Skeletal muscle satellite cell (primary cell): ENCODE measurements at regions not wholly inside any gene's neighbourhood (a gene's known extent, or its start where the extent isn't known, plus 50 kb on each side); places are given as distances from the start of the nearest gene placed in this dataset.

Experiments
- H3K27me3 ChIP-seq: 2 replicates; pipeline ENCODE4 v1.7.0; 2013; ENCODE audit warnings: low read length; ENCODE audit not compliant: control insufficient read depth, insufficient read depth
- H3K36me3 ChIP-seq: 2 replicates; pipeline ENCODE4 v1.7.0; 2013; ENCODE audit warnings: mild to moderate bottlenecking, control low read depth, low read length; ENCODE audit not compliant: insufficient read depth
- H3K4me1 ChIP-seq: 2 replicates; pipeline ENCODE4 v1.7.0; 2013; ENCODE audit warnings: low read length; ENCODE audit not compliant: control insufficient read depth, insufficient read depth
- H3K4me2 ChIP-seq: 2 replicates; pipeline ENCODE4 v1.7.0; 2013; ENCODE audit warnings: mild to moderate bottlenecking, low read length
- H3K4me3 ChIP-seq: 2 replicates; pipeline ENCODE4 v1.7.0; 2013; ENCODE audit warnings: low read length
- H3K9ac ChIP-seq: 2 replicates; pipeline ENCODE4 v1.7.0; 2013; ENCODE audit warnings: mild to moderate bottlenecking, low read depth, low read length, moderate library complexity
- H3K9me3 ChIP-seq: replicated peaks from 2 replicates; pipeline ENCODE4 v1.7.0; 2013; ENCODE audit warnings: mild to moderate bottlenecking, control low read depth, low read length

DNA sequence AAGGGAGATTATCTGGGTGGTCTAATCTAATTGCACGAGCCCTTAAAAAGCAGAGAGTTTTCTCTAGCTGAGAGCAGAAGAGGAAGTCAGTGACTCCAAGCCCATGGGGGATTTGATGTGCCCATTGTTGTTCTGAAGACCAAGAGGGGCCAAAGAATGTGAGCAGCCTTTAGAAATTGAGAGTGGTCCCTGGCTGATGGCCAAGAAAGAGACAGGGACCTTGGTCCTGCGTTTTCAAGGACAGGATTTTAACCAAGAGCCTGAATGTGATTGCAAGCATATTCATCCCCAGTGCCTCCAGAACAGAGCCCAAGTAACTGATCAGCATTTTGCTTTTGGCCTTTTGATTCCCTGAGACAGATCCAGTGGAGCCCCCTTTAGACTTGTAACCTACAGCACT lies 1353.9 kb downstream of the AACS start:
- Histone ChIP-seq H3K36me3 (no peaks in the 10 kb centered on the region), H3K9ac (no peak overlapping the region), H3K4me1 (no peaks in the 10 kb centered on the region), H3K4me2 (no peak overlapping the region), H3K27me3 (no peaks in the 10 kb centered on the region), H3K9me3 (no peaks in the 10 kb centered on the region), H3K4me3 (no peak overlapping the region)

DNA sequence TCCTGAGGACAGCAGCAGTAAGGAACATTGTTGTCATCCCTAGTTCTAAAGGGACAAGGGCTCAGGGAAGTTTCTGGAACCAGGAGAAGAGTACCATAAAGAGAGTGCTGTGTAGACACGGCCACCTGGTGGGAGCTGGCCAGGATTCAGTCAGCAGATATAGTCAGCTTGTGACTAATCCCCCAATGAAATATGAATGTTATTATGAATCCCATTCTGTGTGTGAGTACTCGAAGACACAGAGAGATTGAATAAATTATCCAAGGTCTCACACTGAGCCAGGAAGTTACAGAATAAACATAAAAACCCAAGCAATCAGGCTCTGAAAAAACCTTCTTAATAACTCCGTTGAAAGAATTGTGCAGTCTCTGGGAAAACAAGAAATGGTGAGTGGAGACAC lies 1359.5 kb downstream of the AACS start:
- H3K9ac ChIP-seq, result no peak overlapping the region
- H3K4me3 ChIP-seq, result no peak overlapping the region
- H3K4me1 ChIP-seq, result peaks cover 5% of the 10 kb centered on the region
- H3K36me3 ChIP-seq, result no peaks in the 10 kb centered on the region
- no peak overlapping the region for H3K4me2 ChIP-seq
- no peaks in the 10 kb centered on the region for H3K9me3 ChIP-seq
- no peaks in the 10 kb centered on the region for H3K27me3 ChIP-seq

DNA sequence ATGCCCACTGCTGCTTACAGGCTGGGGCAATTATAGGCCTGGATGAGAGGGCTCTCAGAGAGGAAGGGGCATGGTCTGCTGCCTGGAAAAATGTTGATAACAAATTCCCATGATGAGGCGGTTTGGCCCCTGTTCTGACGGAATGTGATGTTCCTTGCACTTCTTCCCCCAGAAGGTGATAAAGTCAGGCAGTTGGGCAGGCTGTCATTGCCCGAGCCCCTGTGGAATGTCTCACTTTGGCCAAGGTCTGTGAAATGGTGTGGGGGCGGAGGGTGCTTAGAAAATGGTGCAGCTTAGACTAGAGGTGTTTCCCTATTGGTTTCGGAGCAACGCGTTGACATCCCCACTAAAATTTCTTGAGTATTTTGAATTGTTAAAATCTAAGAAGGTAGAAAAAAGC lies 1360.0 kb downstream of the AACS start:
- Histone ChIP-seq H3K36me3 (no peaks in the 10 kb centered on the region), H3K4me1 (peaks cover 5% of the 10 kb centered on the region), H3K9ac (no peak overlapping the region), H3K4me3 (no peak overlapping the region), H3K27me3 (no peaks in the 10 kb centered on the region), H3K4me2 (no peak overlapping the region), H3K9me3 (no peaks in the 10 kb centered on the region)

- H3K4me2 ChIP-seq, result no peak overlapping the region
- no peak overlapping the region for H3K9ac ChIP-seq
- no peaks in the 10 kb centered on the region for H3K36me3 ChIP-seq
- H3K4me1 ChIP-seq, result peaks cover 5% of the 10 kb centered on the region
- no peak overlapping the region for H3K4me3 ChIP-seq
- H3K9me3 ChIP-seq, result no peaks in the 10 kb centered on the region
- H3K27me3 ChIP-seq, result no peaks in the 10 kb centered on the region
These were observed 1363.5 kb downstream of the AACS start for GRCh38 chr12:126428769-126429168.

DNA sequence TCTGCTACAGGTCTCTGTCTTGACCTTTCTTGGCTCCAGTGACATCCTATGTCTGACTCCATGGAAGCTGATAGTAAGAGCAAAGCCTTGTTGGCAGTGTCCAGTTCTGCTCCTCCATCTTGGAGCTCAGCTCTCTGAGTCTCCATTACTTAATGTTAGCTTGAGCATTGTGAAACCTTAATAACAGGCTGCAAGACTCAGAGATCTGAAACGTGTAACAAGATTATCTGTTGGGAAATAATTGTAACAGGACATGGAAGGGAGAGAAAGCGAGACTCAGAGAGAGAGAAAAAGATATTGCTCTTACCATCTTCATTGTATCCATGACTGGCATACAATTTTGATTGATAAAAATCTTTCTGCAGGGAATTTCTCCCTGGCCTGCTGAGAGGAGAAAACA lies 1365.7 kb downstream of the AACS start:
- no peaks in the 10 kb centered on the region for H3K36me3 ChIP-seq
- H3K4me1 ChIP-seq, result no peaks in the 10 kb centered on the region
- H3K9ac ChIP-seq, result no peak overlapping the region
- H3K9me3 ChIP-seq, result no peaks in the 10 kb centered on the region
- H3K4me2 ChIP-seq, result no peak overlapping the region
- H3K4me3 ChIP-seq, result no peak overlapping the region
- H3K27me3 ChIP-seq, result no peaks in the 10 kb centered on the region

DNA sequence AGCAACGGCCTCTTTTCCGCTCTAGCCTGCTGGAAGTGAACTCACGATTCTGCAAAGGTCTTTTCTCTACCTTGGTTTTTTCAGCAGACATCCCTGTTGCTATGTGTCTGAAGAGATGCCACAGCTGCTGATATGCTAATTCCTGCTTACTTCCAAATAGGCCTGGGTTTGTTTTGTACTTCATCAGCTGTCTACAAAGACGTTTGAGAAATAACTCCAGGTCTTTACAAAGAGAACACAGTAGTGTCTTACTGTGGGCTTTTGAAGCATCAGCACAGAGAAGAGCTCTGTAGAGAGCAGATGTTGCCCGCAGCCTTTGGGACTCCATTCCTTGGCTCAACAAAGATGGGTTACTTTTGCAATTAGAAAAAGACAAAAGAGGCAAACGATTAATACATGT lies 1366.5 kb downstream of the AACS start:
- Histone ChIP-seq H3K36me3 (no peaks in the 10 kb centered on the region), H3K4me1 (no peaks in the 10 kb centered on the region), H3K4me2 (no peak overlapping the region), H3K27me3 (no peaks in the 10 kb centered on the region), H3K9ac (no peak overlapping the region), H3K4me3 (no peak overlapping the region), H3K9me3 (no peaks in the 10 kb centered on the region)

DNA sequence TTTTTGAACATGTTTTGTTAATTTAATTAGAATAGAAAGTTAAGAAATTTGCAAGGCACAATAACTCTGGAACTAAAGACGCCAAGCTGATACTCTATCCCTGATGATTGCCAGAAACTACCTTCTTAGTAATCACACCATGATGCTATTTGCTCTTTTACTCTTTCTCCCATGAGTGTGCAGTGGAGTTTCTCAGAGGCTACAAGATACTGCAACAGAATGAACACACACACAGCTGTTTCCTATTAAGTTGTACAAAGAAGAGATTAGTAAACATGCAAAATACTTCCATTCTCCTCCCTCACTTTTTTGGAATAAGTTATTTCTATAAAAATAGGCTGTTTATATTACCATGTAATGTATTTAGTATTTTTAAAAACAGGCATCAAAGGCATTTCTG lies 1367.5 kb downstream of the AACS start:
- no peak overlapping the region for H3K9ac ChIP-seq
- no peaks in the 10 kb centered on the region for H3K4me1 ChIP-seq
- no peaks in the 10 kb centered on the region for H3K27me3 ChIP-seq
- no peaks in the 10 kb centered on the region for H3K36me3 ChIP-seq
- no peak overlapping the region for H3K4me3 ChIP-seq
- no peaks in the 10 kb centered on the region for H3K9me3 ChIP-seq
- H3K4me2 ChIP-seq, result no peak overlapping the region

- H3K4me3 ChIP-seq, result no peak overlapping the region
- H3K36me3 ChIP-seq, result no peaks in the 10 kb centered on the region
- H3K9me3 ChIP-seq, result no peaks in the 10 kb centered on the region
- no peak overlapping the region for H3K4me2 ChIP-seq
- no peaks in the 10 kb centered on the region for H3K4me1 ChIP-seq
- no peaks in the 10 kb centered on the region for H3K27me3 ChIP-seq
- H3K9ac ChIP-seq, result no peak overlapping the region
These were observed 1369.3 kb downstream of the AACS start for GRCh38 chr12:126434412-126434985.

DNA sequence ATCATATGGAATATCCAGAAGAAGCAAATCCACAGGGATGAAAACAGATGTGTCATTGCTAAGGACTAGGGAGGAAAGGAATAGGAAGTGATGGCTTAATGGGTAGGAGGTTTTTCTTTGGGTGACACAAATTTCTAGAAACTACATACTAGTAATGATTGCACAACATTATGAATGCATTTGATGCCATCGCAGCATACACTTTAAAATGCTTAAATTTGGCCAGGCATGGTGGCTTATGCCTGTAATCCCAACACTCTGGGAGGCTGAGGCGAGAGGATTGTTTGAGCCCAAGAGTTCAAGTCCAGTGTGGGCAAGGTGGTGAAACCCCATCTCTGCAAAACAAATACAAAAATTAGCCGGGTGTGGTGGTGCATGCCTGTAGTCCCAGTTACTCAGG lies 1370.8 kb downstream of the AACS start:
- Histone ChIP-seq H3K4me3 (no peak overlapping the region), H3K36me3 (no peaks in the 10 kb centered on the region), H3K9ac (no peak overlapping the region), H3K4me2 (no peak overlapping the region), H3K27me3 (no peaks in the 10 kb centered on the region), H3K9me3 (no peaks in the 10 kb centered on the region), H3K4me1 (no peaks in the 10 kb centered on the region)

DNA sequence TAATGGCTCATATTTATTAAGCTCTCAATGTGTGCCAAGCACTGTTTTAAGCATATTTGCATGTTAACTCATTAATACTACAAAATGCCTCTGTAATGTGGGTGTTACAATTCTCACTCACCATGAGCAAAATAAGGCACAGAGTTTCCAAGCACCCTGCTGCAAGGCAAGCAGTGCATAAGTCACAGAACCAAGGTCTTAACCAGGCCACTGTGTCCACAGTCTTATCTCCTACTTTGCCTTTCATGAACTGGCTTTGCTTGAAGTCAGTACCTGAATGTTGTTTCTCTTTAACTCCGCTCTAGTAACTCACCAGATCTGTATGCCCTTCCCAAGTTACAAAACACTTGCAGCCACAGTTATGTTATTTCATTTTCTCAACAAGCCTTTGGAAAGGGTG lies 1372.7 kb downstream of the AACS start:
- Histone ChIP-seq H3K4me2 (no peak overlapping the region), H3K4me3 (no peak overlapping the region), H3K27me3 (no peaks in the 10 kb centered on the region), H3K9ac (no peak overlapping the region), H3K9me3 (no peaks in the 10 kb centered on the region), H3K4me1 (no peaks in the 10 kb centered on the region), H3K36me3 (no peaks in the 10 kb centered on the region)

GRCh38 chr12:126443977-126444376 lies 1378.7 kb downstream of the AACS start:
- no peak overlapping the region for H3K9ac ChIP-seq
- H3K27me3 ChIP-seq, result no peaks in the 10 kb centered on the region
- no peak overlapping the region for H3K4me2 ChIP-seq
- H3K9me3 ChIP-seq, result no peaks in the 10 kb centered on the region
- no peaks in the 10 kb centered on the region for H3K4me1 ChIP-seq
- no peak overlapping the region for H3K4me3 ChIP-seq
- H3K36me3 ChIP-seq, result no peaks in the 10 kb centered on the region

DNA sequence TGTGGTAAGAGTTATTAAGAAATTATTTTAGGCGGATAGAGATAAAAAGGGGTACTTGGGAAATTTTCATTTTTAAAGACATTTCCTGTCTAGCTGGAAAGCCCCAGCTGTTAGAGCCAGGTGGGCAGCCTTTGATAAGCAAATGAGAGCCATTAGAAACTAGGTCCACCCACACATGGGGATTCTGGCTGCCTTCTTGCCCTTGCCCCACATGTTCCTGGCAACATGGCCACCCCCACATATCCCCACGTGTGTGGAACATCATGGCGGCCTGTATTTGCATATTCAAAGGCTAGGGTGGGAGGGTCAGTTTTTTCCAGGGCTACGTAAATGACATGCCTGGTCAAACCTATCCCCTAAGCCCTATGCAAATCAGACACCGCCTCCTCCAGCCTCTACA lies 1382.1 kb downstream of the AACS start:
- no peak overlapping the region for H3K4me2 ChIP-seq

More for the DNA sequence above, 1382.1 kb downstream of the AACS start:
- Histone ChIP-seq H3K9me3 (no peaks in the 10 kb centered on the region), H3K36me3 (no peaks in the 10 kb centered on the region), H3K4me3 (no peak overlapping the region), H3K4me1 (no peaks in the 10 kb centered on the region), H3K9ac (no peak overlapping the region), H3K27me3 (no peaks in the 10 kb centered on the region)
